ENCODE measurements at regions not wholly inside any gene's neighbourhood (a gene's known extent, or its start where the extent isn't known, plus 50 kb on each side); places are given as distances from the start of the nearest gene placed in this dataset.
A peak's percentile ranks its signal among the peaks of the same experiment; 100 is the strongest.

DNA sequence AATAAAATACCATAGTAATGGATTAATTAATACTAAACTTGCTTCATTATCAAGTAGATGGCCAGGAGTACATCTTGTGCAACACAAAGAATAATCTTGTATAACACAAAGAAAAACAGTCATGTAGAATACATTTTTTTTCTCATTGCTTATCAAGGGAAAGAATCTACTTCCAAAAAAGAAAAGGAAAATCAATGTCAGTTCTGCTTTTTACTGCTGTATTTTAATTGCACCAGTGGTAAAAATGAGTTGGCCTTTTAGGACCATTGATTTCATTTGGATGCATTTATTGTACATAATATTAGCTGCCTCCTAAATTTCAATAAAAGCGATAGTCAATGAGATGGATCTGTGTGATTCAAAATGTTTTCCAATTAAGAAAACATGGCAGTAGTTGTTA is 96.9 kb upstream of the BTBD3 start:
- DNase-seq (ENCODE audit: low read depth), result no peak

DNA sequence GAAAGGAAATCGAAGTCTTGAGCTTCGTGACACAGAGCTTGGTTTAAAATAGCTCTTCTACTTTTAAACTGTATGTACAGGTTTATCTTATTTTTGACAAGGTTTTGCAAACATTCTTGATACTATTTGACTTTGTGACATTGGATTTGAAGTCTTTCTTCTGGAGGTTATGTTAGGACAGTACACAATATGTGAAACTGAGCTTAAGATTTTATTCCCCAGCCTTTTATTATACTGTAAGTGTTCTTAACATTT is 95.2 kb upstream of the BTBD3 start:
- no peak for DNase-seq (ENCODE audit: low read depth)

DNA sequence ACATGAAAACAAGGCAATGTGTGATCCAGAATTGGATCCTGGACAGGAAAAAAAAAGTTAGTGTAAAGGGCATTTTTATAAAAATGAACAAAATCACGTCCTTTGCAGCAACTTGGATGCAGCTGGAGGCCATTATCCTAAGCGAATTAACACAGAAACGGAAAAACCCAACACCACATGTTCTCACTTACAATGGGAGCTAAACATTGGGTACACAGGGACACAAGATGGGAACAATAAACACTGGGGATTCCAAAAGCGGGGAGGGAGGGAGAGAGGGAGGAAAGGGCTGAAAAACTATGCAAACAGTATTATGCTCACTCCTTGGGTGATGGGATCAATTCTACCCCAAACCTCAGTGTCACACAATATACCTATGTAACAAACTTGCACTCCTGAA is 91.4 kb upstream of the BTBD3 start:
- DNase-seq (ENCODE audit: low read depth), result peak; percentile 16

DNA sequence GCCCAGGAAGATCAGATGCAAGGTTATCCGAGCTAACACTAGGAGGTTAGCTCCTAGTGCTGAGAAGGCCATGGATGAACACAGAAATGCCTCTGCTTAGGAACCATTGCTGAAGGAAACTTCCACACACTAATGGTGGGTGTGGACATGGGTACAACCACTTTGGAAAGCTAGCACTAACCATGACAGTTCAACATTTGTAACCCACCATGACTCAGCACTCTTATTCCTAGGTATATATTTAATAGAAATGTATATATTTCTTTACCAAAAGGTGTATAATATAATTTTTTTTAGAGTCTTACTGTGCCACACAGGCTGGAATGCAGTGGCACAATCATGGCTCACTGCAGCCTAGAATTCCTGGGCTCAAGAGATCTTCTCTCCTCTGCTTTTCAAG is 85.3 kb upstream of the BTBD3 start:
- no peak for DNase-seq (ENCODE audit: low read depth)

DNA sequence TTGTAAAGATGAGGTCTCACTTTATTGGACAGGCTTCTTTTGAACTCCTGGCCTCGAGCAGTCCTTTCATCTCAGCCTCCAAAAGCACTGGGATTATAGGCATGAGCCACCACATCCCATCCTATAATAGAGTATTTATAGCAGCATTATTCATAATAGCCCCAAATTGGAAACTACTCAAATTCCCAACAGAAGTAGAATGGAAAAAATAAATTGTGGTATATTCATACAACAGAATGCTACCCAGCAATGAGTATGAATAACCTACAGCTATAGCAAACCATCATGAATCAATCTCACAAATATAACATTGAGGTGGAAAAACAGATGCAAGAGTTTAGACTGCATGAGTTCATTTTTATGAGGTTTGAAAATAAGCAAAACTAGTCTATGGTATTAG is 84.8 kb upstream of the BTBD3 start:
- no peak for DNase-seq (ENCODE audit: low read depth)

DNA sequence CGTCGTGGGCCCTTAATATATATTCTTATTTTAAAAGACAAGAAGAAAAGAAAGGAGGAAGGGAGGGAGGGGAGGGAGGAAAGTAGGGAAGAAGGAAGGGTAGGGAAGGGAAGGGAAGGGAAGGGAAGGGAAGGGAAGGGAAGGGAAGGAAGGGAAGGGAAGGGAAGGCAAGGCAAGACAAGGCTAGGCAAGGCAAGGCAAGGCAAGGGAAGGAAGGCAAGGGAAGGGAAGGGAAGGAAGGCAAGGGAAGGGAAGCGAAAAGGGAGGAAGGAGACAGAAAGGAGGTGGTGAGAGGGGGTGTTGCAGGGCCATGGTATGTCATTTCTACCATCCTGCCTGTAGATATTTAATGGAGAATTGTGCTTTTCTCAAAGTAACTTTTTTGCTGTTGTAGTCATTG is 83.9 kb upstream of the BTBD3 start:
- no peak for DNase-seq (ENCODE audit: low read depth)

DNA sequence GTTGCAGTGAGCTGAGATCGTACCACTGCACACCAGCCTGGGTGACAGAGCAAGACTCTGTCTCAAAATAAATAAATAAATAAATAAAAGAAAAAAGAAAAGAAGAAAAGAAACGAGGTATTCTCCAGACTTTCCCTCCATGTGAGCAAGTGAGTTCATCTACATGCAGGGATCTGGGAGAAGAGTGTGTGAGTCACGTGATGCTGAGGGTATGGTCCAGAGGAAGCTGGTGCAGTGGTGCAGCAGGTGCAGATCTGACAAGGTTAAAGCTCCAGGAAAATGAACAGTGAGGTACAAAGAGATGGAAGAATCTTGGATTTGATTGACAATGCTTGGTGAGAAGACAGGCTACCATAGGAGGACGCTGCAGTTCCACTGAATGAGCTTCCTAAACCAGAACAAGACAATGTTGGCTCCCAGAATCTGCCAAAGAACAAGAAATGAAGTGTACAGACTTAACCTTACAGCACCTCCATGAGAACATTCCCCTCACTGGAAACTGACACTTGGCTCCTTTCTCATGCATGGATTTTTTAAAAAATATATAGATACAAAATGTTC is 79.5 kb upstream of the BTBD3 start:
- no peak for DNase-seq (ENCODE audit: low read depth)

DNA sequence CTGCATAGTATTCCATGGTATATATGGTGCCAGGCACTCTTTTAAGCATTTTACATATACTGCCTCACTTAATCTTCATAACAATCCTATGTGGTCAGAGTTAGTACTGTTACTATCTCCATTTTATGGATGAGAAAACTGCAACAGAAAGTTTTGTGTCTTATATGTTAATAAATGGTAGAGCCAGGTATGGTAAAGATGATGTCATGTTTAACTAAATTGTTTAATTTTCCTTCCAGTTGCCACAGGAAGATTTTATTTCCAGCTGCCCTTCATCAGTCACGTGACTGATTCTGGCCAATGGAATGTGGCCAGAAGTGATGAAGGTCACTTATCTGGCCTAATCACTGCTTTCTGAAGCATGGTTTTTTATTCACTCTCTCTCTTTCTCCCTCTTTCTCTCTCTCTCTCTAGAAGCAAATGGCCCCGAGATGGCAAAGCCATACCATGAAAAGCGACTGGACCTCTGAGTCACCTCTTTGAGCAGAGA is 75.7 kb upstream of the BTBD3 start:
- DNase-seq (ENCODE audit: low read depth), result no peak

DNA sequence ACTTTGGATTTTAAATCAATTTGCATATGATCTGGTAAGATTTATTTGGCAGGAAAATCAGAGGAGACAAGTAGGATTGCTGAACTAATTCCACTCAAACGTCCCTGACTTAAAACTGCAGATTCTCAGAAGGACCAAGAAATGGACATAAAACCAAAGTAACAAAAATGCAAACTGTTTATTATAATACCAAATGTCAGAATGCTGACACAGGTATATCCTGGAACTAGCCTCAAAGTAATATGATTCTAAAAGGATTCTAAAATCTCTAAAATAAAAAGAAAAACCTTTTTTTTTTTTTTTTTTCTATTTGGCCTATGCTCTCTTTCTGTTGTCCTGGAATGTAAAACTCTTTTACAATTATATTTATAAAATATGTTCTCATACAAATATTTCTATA is 74.4 kb upstream of the BTBD3 start:
- no peak for DNase-seq (ENCODE audit: low read depth)

DNA sequence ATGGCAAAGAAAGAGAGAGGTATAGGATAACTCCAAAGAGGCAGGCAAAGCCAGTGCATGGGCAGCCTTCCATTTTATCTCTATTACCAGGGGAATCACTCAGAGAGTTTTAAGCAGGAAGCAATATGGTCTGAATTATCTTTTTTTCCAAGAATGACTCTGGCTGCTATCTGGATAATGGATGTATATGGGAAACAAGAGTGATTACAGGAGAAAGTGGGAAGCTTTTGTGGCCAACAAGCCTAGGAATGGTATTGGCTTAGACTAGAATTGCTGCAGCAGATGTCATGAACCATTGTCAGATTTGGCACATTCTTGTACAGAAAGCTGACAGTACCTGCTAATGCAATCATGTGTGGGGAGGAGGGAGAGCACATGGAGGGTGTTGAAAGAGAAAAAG is 73.0 kb upstream of the BTBD3 start:
- no peak for DNase-seq (ENCODE audit: low read depth)

DNA sequence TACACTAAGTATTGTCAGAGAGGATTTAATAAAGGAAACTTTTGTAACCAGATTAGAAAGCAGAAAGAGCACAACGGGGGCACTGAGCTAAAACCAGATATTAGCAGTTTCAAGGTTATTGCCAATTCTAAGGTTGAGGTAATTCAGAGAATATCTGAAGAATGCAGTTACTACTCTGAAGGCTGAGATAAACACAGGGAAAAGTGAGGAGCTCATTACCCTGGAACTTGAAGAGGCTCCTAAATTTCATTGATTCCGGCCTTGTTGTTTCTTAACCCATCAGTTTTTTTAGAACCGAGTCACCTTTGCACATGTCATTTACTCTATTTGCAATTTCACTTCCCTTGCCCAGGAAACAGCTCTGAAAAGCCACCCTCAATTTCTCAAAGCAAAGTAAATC is 72.4 kb upstream of the BTBD3 start:
- DNase-seq (ENCODE audit: low read depth), result no peak

DNA sequence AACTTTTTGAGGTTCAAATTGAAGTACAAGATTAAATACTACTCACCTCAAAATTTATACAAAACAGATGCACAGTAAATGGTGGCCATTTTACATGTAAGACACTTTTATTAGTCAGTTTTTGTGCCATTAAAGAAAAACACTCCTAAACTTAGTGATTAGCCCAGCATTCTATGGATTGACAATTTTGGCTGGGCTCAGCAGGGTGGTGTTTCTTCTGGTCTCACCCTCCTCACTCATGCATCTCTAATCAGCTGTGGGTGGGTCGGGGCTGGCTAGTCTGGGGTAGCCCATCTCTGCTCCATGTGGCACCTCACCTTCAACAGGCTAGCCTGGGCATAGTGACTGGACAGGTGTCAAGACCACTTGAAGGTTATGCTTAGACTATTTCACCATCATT is 71.6 kb upstream of the BTBD3 start:
- no peak for DNase-seq (ENCODE audit: low read depth)

DNA sequence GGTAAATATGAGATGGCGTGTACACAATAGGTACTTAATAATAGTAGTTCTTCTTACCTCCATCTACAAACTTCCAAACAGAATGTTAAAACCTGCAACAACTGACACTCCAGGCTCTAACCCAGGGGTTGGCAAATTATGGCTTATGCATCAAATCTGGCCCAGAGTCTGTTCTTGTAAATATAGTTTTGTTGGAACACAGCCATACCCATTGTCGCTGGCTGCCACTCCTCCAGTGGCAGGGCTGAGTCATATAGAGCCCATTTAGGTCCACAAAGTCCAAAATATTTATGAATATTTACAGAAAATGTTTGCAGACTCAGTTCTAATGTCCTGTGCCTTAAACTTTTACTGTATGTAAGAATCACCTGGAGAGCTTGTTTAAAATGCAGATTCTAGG is 69.9 kb upstream of the BTBD3 start:
- DNase-seq (ENCODE audit: low read depth), result no peak

DNA sequence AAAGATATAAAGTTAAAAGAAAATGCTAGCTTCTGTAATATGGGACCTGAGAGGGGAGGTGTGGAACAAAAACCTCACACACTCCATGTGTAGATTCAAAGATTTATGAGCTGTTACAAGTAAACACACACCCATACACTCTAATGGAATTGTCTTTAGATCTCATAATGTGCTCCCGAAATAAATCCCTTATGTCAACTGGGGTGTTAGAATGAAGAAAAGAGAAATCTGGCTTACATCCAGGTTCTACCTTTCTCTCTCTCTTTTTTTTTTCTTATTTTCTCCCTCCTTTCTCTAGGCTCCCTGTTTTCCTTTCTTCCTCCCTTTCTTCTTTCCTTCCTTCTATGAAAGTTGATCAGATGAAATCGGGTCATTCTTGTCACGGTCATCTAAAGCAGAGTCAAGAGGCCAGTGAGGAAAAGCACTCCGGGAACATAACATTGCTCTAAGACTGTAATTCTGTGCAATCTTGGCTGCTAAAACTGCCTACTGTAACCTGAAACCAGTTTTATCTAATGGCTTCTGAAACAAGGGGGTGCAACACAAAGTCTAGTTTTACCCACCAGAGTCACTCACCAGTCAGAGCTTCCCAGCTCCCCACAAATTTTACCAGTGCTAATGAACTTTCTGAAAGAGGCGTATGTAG is 68.3 kb upstream of the BTBD3 start:
- DNase-seq (ENCODE audit: low read depth), result no peak

DNA sequence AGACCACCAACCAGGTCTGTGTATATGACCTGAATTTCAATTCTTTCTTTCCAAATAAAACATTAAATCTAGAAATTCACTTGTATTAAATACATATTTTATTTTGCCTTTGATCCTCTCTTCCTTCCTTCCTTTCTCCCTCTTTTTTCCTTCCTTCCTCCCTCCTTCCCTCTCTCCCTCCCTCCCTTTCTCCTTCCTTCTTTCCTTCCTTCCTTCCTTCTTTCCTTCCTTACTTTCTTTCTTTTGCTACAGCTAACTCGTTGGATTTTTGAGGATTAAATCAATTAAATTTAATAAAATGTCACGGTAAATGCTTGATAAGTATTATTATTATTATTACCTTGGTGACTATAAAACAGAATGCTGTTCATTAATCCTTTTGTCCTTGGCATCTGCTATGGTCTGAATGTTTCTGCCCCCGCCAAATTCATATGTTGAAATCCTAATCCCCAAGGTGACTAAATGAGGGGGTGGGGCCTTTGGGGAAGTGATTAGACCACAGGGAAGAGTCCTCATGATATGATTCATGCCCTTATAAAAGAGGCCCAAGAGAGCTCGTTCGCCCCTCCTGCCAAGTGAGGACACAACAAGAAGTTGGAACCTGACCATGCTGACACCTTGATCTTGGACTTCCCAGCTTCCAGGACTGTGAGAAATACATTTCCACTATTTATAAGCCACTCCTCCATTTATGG is 67.6 kb upstream of the BTBD3 start:
- peak; percentile 25 for DNase-seq (ENCODE audit: low read depth)

DNA sequence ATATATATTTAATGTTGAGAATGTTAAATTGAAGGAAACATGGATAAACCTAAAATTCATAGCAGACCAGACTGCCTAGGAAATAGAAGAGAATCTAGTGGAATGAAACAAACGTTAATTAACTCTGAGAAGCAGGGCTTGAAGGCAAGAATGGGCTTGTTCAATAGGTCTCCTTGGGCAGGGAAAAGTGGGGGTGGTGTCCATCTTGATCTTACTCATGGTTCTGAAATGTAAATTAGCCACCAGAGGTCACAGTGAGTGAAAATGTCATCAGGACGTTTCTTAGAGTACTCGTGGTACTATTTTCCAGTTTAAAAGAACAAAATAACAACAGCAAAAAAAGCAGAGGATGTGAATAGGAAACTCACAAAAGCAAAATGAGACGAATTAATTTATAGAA is 66.8 kb upstream of the BTBD3 start:
- peak; percentile 21 for DNase-seq (ENCODE audit: low read depth)

DNA sequence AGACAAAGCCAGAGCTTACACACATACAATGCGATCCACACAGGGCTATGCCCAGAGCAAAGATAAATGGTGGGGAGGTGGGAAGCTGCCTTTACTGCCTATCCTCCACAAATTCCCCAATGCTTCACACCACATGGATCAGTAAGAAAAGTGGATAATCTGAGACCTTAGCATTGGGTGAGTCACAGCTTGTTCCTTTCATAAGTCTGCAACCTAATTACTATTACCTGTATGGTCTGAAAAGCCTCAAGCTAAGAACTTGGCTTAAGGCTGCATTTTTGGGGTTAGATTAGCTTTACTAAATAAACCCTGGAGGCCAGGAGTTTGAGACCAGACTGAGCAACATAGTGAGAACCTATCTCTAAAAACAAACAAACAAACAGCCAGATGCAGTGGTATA is 66.0 kb upstream of the BTBD3 start:
- DNase-seq (ENCODE audit: low read depth), result no peak

DNA sequence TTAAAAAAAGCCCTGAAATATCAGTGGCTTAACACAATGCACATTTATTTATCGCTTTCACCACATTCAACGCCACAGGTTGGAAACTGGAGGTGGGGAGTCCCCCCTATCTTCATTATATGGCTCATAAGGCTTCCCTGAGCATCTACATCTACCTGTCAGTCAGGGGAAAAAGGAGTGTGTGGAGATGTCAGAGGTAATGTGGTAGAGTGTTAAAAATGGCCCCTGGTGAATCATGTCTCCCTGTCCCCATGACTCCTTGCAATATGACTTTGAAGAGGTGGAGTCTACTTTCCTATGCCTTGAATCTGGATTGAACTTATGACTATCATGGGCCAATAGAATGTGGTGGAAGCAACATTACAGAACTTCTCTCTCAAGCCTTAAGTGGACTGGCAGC is 65.5 kb upstream of the BTBD3 start:
- no peak for DNase-seq (ENCODE audit: low read depth)

DNA sequence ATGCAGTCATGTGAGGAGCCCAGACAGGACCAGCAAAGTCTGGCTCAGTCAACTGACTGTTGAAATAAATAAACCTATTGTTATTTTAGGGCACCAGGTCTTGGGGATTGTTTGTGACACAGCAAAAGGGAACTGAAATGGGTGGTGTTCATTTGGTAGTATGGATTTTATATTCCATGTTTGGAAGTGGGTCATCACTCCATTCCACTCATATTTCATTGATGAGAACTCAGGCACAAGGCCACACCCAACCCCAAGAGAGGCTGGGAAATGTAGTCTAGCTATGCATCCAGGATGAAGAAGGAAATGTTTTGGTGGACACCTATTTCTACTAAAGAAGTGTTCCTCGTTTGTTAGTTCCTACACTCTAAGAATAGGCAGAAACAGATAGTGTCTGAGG is 64.9 kb upstream of the BTBD3 start:
- no peak for DNase-seq (ENCODE audit: low read depth)

DNA sequence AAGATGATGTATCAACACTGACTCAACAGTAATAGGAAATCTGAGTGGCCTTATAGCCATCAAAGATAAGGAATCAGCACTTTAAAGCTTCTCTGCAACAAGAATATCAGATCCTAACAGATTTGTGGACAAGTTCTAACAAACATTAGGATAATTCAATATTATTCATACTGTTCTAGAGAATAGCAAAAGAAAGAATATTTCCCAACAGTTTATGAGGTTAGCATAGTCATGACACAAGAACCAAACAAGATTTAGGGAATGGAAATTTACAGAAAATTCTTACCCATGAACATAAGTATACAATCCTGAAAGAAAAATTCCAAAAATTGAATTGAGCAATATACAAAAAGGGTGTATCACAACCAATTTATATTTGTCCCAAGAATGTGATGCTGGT is 64.3 kb upstream of the BTBD3 start:
- DNase-seq (ENCODE audit: low read depth), result no peak

DNA sequence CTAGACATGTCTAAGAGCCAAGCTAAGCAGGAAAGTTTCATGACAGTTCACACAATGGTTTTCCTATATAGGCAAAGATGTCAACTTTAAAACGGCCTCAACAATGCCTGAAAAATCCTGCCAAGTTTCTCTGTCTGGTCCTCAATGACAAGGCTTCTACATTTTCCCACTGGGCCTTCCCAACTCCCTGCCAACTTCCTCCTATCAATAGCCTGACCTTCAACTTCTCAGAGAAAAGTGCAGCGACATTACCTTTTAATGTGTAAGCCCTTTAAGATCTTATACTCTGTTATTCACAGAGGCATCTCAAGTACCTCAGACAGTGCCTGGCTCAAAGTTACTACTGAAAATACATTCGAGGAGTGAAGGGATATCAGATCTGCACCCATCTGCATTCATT is 56.2 kb upstream of the BTBD3 start:
- no peak for DNase-seq (ENCODE audit: low read depth)

DNA sequence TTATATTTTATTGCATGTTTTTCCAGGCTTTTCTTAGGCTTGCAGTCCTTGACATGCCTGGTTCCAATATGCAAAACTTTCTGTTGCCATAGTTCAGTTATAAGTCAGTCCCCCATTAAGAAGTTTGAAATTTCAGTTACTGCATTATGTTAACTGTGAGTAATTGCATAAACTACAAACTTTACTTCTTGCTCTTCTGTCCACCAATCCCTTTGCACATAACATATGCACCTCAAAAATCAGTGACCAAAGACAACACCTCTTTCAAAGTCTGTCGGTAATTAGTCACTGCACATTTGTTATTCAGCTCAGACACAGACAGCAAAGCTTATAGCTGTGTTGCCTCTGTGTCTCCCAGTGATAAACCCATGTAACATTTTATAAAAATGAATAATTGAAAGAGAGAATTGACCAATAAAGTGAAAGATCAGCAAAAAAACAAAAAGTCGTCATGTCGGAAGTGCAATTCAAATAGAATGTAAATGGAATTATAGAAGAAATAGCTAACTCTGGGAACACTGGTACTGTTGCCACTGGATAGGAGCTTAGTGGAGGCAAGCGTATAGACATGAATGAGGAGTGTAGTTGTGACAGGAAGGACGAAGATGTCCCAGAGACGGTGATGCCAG is 50.3 kb upstream of the BTBD3 start:
- no peak for DNase-seq (ENCODE audit: low read depth)

All from RPMI7951 (cell line).